GM13976 (cell line): ENCODE measurements at regions not wholly inside any gene's neighbourhood (a gene's known extent, or its start where the extent isn't known, plus 50 kb on each side); places are given as distances from the start of the nearest gene placed in this dataset.

Experiments used
- DNase-seq: peaks from one replicate; pipeline ENCODE4 v3.0.0; 2012; ENCODE audit warnings: low spot score
- in situ Hi-C: fragments of 300-500 bp; cut with MboI; formaldehyde crosslinking; loops from one replicate; pipeline ENCODE4 v1.12.0; 2022; ENCODE audit warnings: low sequenced_read_pairs, mixed read lengths, inconsistent platforms; ENCODE audit not compliant: unreplicated experiment
- TF ChIP-seq, protein P1 (sequence below): IDR thresholded peaks from 2 replicates; pipeline ENCODE4 v1.5.1; 2012; ENCODE audit warnings: borderline replicate concordance, mild to moderate bottlenecking; ENCODE audit not compliant: insufficient read depth; ENCODE audit errors: extremely low read depth, missing control alignments, control extremely low read depth

DNA sequence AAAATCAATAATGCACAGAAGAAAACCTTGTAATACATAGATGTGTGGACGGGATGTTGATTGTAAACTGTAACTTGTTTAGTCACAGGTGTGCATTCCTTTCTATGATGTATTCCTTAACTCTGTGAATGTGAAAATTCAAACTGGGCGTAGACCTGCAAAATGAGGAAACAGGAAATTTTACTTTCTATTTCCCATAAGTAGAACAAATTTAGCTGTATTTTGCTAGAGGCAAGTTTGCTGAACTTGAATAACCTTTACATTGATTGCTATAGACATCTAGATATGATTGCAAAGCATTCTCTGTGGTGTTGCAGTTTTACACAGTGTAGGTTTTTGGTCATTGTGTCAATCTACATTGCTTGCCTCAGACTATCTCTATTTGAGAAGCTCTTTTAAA lies 368.4 kb upstream of the MAN1A1 start:
- no peak for DNase-seq

DNA sequence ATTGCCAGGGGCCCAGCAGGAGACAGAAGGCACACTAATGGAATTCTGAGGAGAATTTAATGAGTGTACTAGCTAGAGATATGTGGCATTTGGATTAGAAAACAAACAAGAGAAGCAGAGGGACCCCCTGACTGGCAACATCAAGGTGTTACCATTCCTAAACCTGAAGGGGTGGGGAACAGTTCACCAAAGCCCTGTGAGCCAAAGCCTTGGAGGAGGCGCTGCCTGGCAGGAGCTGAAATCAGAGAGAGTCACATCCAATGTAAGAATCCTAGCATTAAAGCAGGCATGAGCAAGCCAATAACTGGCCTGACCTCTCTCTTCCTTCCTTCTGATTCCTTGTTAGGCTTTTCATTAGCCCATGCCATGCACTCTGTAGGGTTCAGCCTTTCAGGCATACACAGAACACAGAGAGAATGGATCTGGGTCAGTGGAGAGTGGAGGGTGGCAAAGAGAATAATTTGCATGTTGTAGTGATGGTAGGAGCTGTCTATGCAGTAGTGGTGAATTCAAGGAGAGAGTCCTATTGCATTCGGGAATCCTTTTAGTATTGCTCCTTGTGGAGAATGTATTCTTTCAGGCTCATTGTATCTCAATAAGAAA lies 367.2 kb upstream of the MAN1A1 start:
- TF ChIP-seq, protein P1, sequence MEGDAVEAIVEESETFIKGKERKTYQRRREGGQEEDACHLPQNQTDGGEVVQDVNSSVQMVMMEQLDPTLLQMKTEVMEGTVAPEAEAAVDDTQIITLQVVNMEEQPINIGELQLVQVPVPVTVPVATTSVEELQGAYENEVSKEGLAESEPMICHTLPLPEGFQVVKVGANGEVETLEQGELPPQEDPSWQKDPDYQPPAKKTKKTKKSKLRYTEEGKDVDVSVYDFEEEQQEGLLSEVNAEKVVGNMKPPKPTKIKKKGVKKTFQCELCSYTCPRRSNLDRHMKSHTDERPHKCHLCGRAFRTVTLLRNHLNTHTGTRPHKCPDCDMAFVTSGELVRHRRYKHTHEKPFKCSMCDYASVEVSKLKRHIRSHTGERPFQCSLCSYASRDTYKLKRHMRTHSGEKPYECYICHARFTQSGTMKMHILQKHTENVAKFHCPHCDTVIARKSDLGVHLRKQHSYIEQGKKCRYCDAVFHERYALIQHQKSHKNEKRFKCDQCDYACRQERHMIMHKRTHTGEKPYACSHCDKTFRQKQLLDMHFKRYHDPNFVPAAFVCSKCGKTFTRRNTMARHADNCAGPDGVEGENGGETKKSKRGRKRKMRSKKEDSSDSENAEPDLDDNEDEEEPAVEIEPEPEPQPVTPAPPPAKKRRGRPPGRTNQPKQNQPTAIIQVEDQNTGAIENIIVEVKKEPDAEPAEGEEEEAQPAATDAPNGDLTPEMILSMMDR: no peak
- DNase-seq: no peak
- in situ Hi-C loops: no loop called here

More for the DNA sequence above, 368.4 kb upstream of the MAN1A1 start:
- TF ChIP-seq, protein P1: no peak
- in situ Hi-C loops: no loop called here

DNA sequence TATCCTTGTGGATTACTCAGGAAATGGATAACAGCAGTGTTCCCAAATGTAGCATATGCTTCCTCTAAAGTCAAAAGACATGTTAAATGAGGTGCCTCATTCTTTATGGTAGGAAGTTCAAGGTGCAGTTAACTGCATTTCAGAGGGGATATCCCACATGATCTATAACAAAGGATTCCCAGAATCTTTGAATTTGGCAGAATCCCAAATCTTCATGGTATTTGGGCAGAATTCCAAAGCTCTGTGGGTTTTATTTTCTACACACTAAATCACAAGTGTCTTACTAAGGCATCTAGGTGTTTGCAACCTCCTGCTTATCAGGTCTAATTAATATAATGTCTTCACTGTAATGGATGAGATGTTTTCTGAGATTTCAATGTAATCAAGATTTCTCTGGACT lies 364.3 kb upstream of the MAN1A1 start:
- TF ChIP-seq, protein P1: no peak
- in situ Hi-C loops: no loop called here
- no peak for DNase-seq

GRCh38 chr6:119686644-119687043 lies 337.1 kb upstream of the MAN1A1 start:
- TF ChIP-seq, protein P1: no peak
- no peak for DNase-seq
- in situ Hi-C loops: no loop called here

- DNase-seq: no peak
- TF ChIP-seq, protein P1: no peak
- in situ Hi-C loops: no loop called here
These were observed 336.7 kb upstream of the MAN1A1 start for GRCh38 chr6:119686240-119686639.

- in situ Hi-C loops: no loop called here
- DNase-seq: no peak
- TF ChIP-seq, protein P1: no peak
These were observed 334.1 kb upstream of the MAN1A1 start for GRCh38 chr6:119683671-119684070.

- in situ Hi-C loops: no loop called here
- TF ChIP-seq, protein P1: no peak
- no peak for DNase-seq
These were observed 333.5 kb upstream of the MAN1A1 start for GRCh38 chr6:119683031-119683430.
